ENCODE measurements at regions not wholly inside any gene's neighbourhood (a gene's known extent, or its start where the extent isn't known, plus 50 kb on each side); places are given as distances from the start of the nearest gene placed in this dataset.
"Not testable (repeated sequence)": the region's sequence is repeated elsewhere in the genome, so short reads cannot be mapped to it uniquely, and the experiment has no call there.

GRCh38 chr10:33703501-33704213 is 369.2 kb upstream of the NRP1 start:
- no peak for DNase-seq (ENCODE audit: low read depth in 3 of 3)

- no peak for DNase-seq (ENCODE audit: low read depth in 3 of 3)
Observed at GRCh38 chr10:33698033-33698432, 363.6 kb upstream of the NRP1 start.

DNA sequence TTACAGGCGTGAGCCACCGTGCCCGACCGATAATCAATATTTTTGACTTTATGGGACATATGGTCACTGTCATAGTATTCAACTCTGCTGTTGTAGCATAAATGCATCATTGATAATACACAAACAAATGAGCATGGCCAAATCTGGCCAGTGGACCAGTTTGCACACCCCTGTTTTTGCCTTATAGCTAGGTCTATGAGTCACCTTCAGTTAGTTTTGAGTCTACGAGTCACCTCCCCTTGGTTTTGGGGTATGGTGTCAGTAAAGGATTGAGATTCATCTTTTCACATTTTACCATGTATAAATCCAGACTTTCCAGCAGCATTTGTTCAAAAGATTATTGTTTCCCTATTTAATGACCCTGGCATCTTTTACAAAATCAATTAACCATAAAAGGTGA is 362.5 kb upstream of the NRP1 start:
- no peak for DNase-seq (ENCODE audit: low read depth in 3 of 3)

DNA sequence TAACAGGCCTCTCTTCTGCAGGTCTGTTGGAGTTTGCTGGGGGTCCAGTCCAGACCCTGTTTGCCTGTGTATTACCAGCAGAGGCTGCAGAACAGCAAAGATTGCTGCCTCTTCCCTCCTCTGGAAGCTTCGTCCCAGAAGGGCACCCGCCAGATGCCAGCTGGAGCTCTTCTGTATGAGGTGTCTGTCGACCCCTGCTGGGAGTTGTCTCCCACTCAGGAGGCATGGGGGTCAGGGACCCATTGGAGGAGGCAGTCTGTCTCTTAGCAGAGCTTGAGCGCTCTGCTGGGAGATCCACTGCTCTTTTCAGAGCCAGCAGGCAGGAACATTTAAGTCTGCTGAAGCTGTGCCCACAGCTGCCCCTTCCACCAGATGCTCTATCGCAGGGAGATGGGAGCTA is 361.1 kb upstream of the NRP1 start:
- no peak for DNase-seq (ENCODE audit: low read depth in 3 of 3)

DNA sequence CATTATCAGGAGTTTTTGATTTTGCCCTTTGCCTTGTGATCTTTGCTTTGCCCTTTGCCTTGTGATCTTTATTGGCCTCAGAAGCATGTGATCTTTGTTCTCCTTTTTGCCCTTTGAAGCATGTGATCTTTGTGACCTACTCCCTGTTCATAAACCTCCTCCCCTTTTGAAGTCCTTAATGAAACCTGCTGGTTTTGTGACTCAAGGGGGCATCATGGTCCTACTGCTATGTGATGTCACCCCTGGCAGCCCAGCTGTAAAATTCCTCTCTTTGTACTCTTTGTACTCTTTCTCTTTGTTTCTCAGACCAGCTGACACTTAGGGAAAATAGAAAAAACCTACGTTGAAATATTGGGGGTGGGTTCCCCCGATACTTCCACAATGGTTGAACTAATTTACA is 356.1 kb upstream of the NRP1 start:
- DNase-seq (ENCODE audit: low read depth in 3 of 3): not testable (repeated sequence)

- no peak for DNase-seq (ENCODE audit: low read depth in 3 of 3)
Observed at GRCh38 chr10:33688506-33688905, 354.0 kb upstream of the NRP1 start.

- no peak for DNase-seq (ENCODE audit: low read depth in 3 of 3)
Observed at GRCh38 chr10:33684211-33684611, 349.7 kb upstream of the NRP1 start.

- no peak for DNase-seq (ENCODE audit: low read depth in 3 of 3)
Observed at GRCh38 chr10:33681595-33681994, 347.1 kb upstream of the NRP1 start.

DNA sequence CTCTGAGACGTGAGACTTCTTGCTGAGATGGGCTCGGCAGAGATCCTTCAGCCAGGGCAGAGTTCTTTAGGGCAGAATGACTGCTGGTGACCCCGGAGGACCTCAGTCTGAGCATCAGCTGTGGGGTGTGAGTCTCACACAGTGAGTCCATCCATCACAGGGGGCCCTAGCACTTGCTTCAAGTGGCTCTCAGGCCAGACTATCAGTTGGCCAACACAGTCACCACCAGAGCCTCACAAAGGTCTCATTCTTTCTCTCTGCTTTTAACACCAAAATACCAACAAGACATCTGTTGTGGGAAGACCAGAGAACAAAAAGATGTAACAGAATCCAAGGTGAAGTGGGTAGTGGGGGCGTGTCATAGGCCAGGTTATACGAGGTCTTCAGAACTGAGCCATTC is 345.6 kb upstream of the NRP1 start:
- DNase-seq (ENCODE audit: low read depth in 3 of 3): no peak

DNA sequence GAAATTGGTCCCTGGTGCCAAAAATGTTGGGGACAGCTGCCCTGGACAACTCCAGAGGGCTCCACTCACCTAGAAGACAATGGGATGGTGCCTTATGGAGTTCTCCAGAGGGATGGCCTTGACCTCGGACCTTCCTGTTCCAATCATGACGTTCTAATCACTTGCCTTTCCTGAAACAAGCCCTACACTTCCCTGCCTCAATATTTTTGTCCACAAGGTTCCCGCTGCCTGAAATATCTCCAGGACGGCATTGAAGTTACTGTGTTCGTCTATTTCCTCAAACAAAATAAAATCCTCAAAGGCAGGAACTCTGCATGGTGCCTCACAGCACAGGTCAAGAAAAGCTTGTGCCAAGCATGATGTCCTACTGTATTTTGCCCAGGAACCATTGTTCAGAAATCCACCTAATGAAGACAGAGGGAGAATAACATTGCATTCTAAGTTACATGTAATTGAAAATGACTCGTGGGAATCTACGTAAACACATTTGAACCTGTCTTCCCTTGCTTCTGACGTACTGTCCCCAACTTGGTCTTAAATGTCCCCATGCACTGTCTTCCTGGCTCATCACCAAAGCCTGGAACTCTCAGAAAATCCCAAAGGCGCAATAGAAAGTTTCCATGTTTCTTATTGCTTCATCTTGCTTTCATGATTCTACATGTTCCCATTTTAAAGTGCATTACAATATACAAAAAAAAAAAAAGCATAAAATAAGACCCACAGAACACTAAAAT is 342.3 kb upstream of the NRP1 start:
- DNase-seq (ENCODE audit: low read depth in 3 of 3): no peak

GRCh38 chr10:33674986-33675599 is 340.6 kb upstream of the NRP1 start:
- DNase-seq (ENCODE audit: low read depth in 3 of 3): no peak

GRCh38 chr10:33674491-33674890 is 340.0 kb upstream of the NRP1 start:
- no peak for DNase-seq (ENCODE audit: low read depth in 3 of 3)

- no peak for DNase-seq (ENCODE audit: low read depth in 3 of 3)
Observed at GRCh38 chr10:33673839-33674415, 339.5 kb upstream of the NRP1 start.

DNA sequence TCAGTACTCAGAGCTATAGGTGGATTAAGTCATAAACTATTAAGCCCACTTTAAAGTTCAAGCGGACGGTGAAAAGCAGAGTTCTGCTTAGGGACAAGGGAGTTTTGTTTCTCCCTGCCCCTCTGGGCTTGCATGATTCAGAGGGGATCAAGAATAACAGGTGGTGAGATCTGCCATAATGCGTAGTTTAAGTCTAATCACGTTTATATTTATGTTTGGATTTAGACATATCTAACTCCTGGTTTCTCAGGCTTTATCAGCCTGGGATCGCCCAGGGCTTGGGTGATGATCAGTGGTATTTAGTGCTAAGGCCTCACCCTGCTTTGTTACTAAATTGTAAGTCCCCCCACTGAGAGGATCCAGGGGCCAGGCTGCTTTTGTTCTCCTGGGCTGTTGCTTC is 335.4 kb upstream of the NRP1 start:
- no peak for DNase-seq (ENCODE audit: low read depth in 3 of 3)

DNA sequence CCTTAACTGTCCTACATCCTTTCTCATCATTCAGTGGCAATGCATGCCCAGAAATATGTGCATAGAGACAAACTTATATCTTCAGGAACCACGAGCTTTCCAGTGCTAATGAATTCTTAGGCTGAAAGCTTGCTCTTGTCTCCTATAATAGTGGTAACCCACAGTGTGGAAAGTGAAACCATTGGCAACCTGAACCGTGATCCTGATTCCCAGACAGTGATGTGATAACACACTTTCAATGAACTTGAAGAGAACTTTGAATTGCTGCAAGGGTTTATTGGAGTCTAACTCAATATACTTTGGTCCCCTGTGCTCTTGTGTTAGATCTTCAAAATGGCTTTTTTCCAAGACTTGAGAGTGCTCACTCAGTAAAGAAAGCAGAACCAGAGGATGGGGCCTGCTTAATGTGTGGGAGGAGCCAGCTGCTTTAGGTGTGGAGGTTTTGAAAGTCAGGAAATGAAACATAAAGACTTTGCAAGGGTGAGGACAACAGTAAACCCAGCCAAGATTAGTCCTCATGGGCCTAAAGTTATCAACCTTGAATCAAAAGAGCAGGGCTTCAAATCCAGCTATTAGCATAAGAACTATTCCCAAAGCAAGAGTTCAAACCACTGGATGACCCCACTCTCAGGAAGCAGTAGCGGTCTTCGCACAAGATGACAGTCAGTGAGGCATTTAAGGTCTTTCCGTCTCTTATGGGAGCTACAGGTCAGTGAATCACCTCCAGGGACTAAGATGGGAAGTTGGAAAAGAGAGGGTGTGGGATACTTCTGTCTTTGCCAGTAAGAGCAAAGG is 332.4 kb upstream of the NRP1 start:
- DNase-seq (ENCODE audit: low read depth in 3 of 3): no peak

DNA sequence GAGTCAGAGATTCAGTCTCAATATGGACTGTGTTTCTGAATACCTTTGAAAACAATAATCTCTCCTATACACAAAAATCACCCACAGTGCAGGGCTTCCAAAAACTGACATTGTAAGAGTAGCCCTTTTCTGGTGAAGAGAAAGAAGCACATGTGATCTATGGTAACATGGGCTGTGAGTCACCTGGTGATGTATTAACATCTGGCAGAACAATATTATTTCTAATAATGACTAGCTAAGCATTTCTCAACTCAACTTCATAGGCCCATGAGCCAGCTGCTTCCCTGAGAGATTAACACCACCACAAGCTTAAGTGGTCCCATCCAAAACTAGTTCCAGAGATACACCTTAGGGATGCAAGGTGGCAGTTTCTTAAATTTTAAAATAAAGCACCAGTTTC is 331.0 kb upstream of the NRP1 start:
- DNase-seq (ENCODE audit: low read depth in 3 of 3): no peak

DNA sequence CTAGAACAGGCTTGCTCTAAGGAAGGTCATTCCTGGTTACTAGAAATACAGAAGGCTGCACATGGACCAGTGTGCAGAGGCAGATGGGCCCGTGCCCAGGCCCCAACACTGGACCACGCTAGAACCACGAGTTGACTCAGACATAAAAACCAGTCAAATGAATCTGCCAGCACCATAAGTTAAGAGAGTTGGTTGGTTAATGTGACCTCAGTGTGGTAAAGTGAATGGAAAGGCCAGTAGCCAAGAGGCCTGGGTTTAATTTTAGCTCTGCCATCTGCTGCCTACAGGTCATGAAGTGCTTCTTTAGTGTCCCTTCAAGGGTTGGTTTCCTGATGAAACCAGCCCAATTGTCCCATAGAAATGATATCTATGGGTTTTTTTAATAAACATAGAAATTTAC is 329.6 kb upstream of the NRP1 start:
- DNase-seq (ENCODE audit: low read depth in 3 of 3): no peak

DNA sequence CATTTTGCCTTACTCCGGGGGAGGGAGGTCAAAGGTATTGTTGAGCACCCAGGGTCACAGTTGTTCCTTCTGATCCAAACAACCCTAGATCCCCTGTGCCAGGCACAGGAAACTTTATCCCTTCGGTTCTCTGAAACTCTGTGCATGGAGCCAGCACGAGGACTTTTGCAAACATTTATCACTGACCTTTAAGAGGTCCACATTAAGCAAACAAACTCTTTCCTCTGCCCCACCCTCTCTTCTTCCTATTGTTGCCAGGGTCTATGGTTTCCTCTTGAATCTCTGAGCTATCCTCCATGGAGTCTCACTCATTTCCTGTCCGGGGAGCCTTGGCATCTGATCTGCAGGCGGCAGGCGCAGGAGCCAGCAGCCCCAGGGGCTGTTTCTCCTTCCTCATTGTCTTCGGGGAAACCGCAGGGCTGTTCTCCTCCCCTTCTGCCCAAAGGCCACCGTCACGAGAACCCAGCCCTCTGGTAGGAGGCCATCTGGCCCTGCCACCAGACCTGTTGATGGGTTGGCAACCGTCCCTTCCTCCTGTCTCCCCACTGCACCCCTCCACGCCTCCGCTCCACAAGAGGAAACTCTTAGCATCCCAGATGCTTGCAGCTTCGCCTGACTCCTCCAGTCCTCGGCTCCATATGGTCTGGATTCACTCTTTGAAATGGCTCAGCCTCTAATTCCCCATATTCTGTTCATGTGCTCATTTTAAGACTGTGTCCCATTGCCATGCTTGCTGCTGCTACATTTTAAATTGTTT is 327.3 kb upstream of the NRP1 start:
- DNase-seq (ENCODE audit: low read depth in 3 of 3): no peak

DNA sequence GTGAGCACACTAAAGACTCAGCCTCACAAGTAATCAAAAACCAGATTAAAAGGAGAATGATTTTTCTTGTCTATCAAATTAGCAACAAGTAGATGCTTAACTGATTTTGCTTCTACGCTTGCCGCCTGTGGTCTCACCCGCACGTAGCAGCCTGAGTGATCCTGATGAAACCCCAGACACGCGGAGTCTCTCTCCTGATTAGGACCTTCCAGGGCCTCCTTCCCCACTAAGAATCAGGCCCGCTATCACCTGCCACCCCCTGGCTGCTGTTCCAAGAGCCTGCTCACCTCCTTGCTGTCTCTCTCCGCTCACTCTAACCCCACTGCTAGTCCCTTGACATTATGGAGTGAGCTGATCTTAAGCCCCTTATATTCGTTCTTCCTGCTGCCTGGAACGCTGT is 325.9 kb upstream of the NRP1 start:
- no peak for DNase-seq (ENCODE audit: low read depth in 3 of 3)

GRCh38 chr10:33657913-33658312 is 323.4 kb upstream of the NRP1 start:
- DNase-seq (ENCODE audit: low read depth in 3 of 3): no peak

Data from stimulated activated CD4-positive, alpha-beta T cell treated with anti-CD3 and anti-CD28 coated beads, TNF-alpha, amount 100 ng/mL, for 48 hours (primary cell).